ENCODE measurements at regions not wholly inside any gene's neighbourhood (a gene's known extent, or its start where the extent isn't known, plus 50 kb on each side); places are given as distances from the start of the nearest gene placed in this dataset.

- DNase-seq = no peak
Measured at GRCh38 chr2:204012072-204012653, 75.6 kb downstream of the ICOS start.

- no peak for DNase-seq
Measured at GRCh38 chr2:204015118-204015843, 78.7 kb downstream of the ICOS start.

- DNase-seq = no peak
Measured at GRCh38 chr2:204018717-204019116, 82.2 kb downstream of the ICOS start.

- no peak for DNase-seq
Measured at GRCh38 chr2:204019572-204020501, 83.3 kb downstream of the ICOS start.

GRCh38 chr2:204021290-204022081 lies 84.9 kb downstream of the ICOS start:
- DNase-seq = no peak

GRCh38 chr2:204022550-204022949 lies 86.0 kb downstream of the ICOS start:
- no peak for DNase-seq

- no peak for DNase-seq
Measured at GRCh38 chr2:204023088-204023487, 86.5 kb downstream of the ICOS start.

GRCh38 chr2:204024503-204024902 lies 87.9 kb downstream of the ICOS start:
- no peak for DNase-seq

- no peak for DNase-seq
Measured at GRCh38 chr2:204024906-204025475, 88.4 kb downstream of the ICOS start.

GRCh38 chr2:204026294-204026693 lies 89.7 kb downstream of the ICOS start:
- no peak for DNase-seq

- no peak for DNase-seq
Measured at GRCh38 chr2:204027091-204027490, 90.5 kb downstream of the ICOS start.

- no peak for DNase-seq
Measured at GRCh38 chr2:204030322-204030721, 93.8 kb downstream of the ICOS start.

- no peak for DNase-seq
Measured at GRCh38 chr2:204031056-204031455, 94.5 kb downstream of the ICOS start.

- no peak for DNase-seq
Measured at GRCh38 chr2:204032301-204032700, 95.7 kb downstream of the ICOS start.

GRCh38 chr2:204033611-204034495 lies 97.3 kb downstream of the ICOS start:
- DNase-seq = no peak

GRCh38 chr2:204036706-204037105 lies 100.1 kb downstream of the ICOS start:
- no peak for DNase-seq

- no peak for DNase-seq
Measured at GRCh38 chr2:204037286-204037685, 100.7 kb downstream of the ICOS start.

GRCh38 chr2:204039298-204039838 lies 102.8 kb downstream of the ICOS start:
- DNase-seq = no peak

GRCh38 chr2:204040016-204040415 lies 103.5 kb downstream of the ICOS start:
- DNase-seq = no peak

- DNase-seq = no peak
Measured at GRCh38 chr2:204042401-204042800, 105.8 kb downstream of the ICOS start.

GRCh38 chr2:204046145-204046544 lies 109.6 kb downstream of the ICOS start:
- no peak for DNase-seq
